ENCODE measurements at regions not wholly inside any gene's neighbourhood (a gene's known extent, or its start where the extent isn't known, plus 50 kb on each side); places are given as distances from the start of the nearest gene placed in this dataset.

DNA sequence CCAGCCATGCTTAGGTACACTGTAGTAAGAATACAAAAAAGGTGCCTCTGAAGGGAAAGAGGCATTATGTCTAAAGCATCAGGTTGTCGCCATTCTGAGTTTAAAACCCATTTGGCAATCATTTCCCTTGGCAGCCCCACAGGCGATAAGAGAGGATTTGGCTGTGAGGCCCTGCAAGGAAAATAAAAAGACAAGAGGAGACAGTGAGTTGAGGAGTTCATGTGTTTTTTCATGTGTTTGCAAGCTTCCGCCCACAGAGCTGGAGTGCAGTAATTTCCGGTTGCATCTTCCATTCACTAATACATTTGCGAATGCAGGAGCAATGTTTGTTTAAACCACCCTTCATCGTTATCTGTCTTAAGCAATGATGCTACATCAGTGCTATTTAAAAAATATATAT lies 138.5 kb upstream of the SOX4 start:
- ChIA-PET POLR2A (no interaction called here), CTCF (no interaction called here), RAD21 (ENCODE audit: low non-redundant PET in 1 of 2, low total read pairs in 2 of 2, uncharacterized antibody in 2 of 2, unreplicated experiment in 2 of 2) (no interaction called here)
- H3K9me3 ChIP-seq (ENCODE audit: control insufficient read depth in 1 of 2, insufficient read depth in 1 of 2, low read depth in 1 of 2, low read length in 2 of 2), result no peaks in the 10 kb centered on the region
- intact Hi-C loops (cut with micrococcal nuclease), result no loop called here
- no peaks in the 10 kb centered on the region for H3K4me1 ChIP-seq (ENCODE audit: control insufficient read depth in 1 of 2, insufficient read depth in 2 of 2, low read length in 2 of 2)
- no peak overlapping the region for H2AFZ ChIP-seq (ENCODE audit: low read depth, low read length, poor library complexity, severe bottlenecking)
- no peaks in the 10 kb centered on the region for H3K36me3 ChIP-seq (ENCODE audit: control insufficient read depth in 1 of 2, insufficient read depth in 2 of 2, low read length in 2 of 2)
- no peak overlapping the region for H3K9ac ChIP-seq (ENCODE audit: low read length)
- no peaks in the 10 kb centered on the region for H3K9me2 ChIP-seq (ENCODE audit: insufficient read depth)
- H3K27ac ChIP-seq (ENCODE audit: low read depth, low read length), result no peak overlapping the region
- DNase-seq (ENCODE audit: low read depth, low spot score), result no peak
- ATAC-seq, result no peak
- H3K79me2 ChIP-seq (ENCODE audit: insufficient read depth, low read length), result no peaks in the 10 kb centered on the region
- BruUV-seq (replicated peaks), result no TSS peak
- H4K20me1 ChIP-seq (ENCODE audit: insufficient read depth), result no peaks in the 10 kb centered on the region
- H3K27me3 ChIP-seq (ENCODE audit: insufficient read depth, low read length), result no peaks in the 10 kb centered on the region
- no peak overlapping the region for H3K4me2 ChIP-seq (ENCODE audit: low read length)
- TF ChIP-seq, protein P1, sequence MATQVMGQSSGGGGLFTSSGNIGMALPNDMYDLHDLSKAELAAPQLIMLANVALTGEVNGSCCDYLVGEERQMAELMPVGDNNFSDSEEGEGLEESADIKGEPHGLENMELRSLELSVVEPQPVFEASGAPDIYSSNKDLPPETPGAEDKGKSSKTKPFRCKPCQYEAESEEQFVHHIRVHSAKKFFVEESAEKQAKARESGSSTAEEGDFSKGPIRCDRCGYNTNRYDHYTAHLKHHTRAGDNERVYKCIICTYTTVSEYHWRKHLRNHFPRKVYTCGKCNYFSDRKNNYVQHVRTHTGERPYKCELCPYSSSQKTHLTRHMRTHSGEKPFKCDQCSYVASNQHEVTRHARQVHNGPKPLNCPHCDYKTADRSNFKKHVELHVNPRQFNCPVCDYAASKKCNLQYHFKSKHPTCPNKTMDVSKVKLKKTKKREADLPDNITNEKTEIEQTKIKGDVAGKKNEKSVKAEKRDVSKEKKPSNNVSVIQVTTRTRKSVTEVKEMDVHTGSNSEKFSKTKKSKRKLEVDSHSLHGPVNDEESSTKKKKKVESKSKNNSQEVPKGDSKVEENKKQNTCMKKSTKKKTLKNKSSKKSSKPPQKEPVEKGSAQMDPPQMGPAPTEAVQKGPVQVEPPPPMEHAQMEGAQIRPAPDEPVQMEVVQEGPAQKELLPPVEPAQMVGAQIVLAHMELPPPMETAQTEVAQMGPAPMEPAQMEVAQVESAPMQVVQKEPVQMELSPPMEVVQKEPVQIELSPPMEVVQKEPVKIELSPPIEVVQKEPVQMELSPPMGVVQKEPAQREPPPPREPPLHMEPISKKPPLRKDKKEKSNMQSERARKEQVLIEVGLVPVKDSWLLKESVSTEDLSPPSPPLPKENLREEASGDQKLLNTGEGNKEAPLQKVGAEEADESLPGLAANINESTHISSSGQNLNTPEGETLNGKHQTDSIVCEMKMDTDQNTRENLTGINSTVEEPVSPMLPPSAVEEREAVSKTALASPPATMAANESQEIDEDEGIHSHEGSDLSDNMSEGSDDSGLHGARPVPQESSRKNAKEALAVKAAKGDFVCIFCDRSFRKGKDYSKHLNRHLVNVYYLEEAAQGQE (IDR thresholded peaks at IDR 0.05; ENCODE audit: low read depth), result no peak
- TF ChIP-seq EZH2 (IDR thresholded peaks at IDR 0.05) (no peak), ELF1 (IDR thresholded peaks at IDR 0.05; ENCODE audit: borderline replicate concordance, low read depth) (no peak), CBX3 (IDR thresholded peaks at IDR 0.05; ENCODE audit: low read depth) (no peak), SP1 (IDR thresholded peaks at IDR 0.05; ENCODE audit: low read depth) (no peak), ZFX (IDR thresholded peaks at IDR 0.05) (no peak), TCF7L2 (IDR thresholded peaks at IDR 0.05; ENCODE audit: borderline replicate concordance, extremely low read depth, insufficient read depth, insufficient read length) (no peak), POLR2A (IDR thresholded peaks at IDR 0.05; ENCODE audit: borderline replicate concordance, extremely low read depth, insufficient read depth, insufficient read length) (no peak), ZNF274 (IDR thresholded peaks at IDR 0.05; ENCODE audit: low read depth, low read length) (no peak)
- H3K4me3 ChIP-seq (replicated peaks in 1 of 2; ENCODE audit: low read depth in 1 of 2, low read length in 2 of 2), result no peak overlapping the region

All from HCT116 (cell line).